ENCODE measurements at regions not wholly inside any gene's neighbourhood (a gene's known extent, or its start where the extent isn't known, plus 50 kb on each side); places are given as distances from the start of the nearest gene placed in this dataset.
A peak's percentile ranks its signal among the peaks of the same experiment; 100 is the strongest.

DNA sequence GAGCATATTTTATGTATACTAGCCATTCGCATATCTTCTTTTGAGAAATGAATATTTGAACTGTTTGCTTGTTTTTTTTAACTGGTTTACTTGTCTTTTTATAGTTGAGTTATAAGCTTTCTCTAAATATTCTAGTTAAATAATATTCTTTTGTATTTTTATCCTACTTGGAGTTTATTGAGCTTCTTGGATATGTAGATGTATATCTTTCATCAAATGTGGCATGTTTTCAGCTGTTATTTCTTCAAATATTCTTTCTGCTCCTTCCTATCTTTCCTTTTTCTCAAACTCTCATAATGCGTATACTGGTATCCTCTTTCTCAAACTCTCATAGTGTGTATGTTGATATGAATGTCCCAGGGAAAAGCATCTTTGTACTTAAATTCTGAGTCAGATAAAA is 100.3 kb upstream of the NCKAP5 start:
- no peak for ATAC-seq
- intact Hi-C loops (cut with DNase I), result no loop called here
- Histone ChIP-seq H3K4me1 (peaks cover 0 to 6% (median 0%) of the 10 kb centered on the region in 12 donors), H3K36me3 (no peaks in the 10 kb centered on the region), H3K4me3 (no peak overlapping the region), H3K27me3 (no peaks in the 10 kb centered on the region), H3K27ac (no peak overlapping the region), H3K9me3 (peaks cover 0 to 31% (median 16%) of the 10 kb centered on the region in 12 donors)
- WGBS, 4 donors, result 93 to 100% (median 96%) methylated on average over 2 of the region's 2 CpGs
- no peak for TF ChIP-seq POLR2A (IDR thresholded peaks at IDR 0.05)
- TF ChIP-seq, protein P1, sequence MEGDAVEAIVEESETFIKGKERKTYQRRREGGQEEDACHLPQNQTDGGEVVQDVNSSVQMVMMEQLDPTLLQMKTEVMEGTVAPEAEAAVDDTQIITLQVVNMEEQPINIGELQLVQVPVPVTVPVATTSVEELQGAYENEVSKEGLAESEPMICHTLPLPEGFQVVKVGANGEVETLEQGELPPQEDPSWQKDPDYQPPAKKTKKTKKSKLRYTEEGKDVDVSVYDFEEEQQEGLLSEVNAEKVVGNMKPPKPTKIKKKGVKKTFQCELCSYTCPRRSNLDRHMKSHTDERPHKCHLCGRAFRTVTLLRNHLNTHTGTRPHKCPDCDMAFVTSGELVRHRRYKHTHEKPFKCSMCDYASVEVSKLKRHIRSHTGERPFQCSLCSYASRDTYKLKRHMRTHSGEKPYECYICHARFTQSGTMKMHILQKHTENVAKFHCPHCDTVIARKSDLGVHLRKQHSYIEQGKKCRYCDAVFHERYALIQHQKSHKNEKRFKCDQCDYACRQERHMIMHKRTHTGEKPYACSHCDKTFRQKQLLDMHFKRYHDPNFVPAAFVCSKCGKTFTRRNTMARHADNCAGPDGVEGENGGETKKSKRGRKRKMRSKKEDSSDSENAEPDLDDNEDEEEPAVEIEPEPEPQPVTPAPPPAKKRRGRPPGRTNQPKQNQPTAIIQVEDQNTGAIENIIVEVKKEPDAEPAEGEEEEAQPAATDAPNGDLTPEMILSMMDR (IDR thresholded peaks at IDR 0.05), result no peak
- no peak for DNase-seq

DNA sequence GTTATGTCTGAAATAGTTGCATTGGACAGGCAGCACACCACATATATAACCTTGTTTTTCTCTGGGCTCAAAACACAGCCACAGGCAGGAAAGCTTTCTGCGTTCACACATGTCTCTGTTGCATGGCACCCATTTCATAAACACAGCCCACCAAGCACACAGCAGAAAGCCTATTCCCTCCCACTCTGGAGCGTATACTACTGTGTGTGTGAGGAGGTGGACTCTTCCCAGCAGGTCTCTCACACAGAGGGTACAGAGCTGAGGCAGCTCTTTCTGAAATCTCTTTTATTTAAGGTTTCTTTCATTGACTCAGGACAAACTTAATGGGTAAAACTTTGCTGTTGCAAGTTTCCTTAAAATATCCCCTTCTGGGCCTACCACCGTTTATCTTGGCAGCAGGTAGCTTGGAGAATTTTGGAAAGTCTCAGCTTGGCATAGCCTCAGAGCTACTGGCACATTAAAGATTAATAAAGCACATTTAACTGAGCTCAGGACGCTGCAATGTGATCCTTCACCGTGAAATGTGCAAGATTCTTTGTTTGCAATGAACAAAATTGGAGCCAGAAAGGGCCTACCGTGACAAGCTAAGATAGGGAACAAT is 105.1 kb upstream of the NCKAP5 start:
- intact Hi-C loops (cut with DNase I), result loop anchor here in 1 of 10 donors (10.0 kb wide), 1 partner anchor 109 kb away; the partner anchor contains the start of gene NCKAP5
- peak overlapping the region in 2 of 12 donors; percentile 42 to 50 for H3K4me3 ChIP-seq

DNA sequence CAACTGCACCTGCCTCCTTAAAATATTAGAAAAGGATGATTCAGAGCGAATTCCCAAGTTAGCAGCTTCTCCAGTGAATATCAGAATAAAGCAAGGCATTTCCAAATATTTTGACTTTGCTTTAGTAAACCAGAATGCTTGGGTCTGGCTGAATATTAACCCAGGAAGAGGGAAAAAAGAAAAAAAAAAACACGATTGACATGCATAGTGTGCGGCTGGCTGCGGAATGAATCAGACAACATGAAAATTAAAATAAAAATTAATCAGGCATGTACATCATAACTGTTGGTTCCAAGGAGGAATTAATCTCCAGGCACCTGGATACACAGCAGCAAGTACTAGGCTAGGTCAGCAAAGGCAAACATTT is 105.8 kb upstream of the NCKAP5 start:
- Histone ChIP-seq H3K36me3 (no peaks in the 10 kb centered on the region), H3K27me3 (no peaks in the 10 kb centered on the region), H3K27ac (peak overlapping the region in 10 of 12 donors; percentile 10 to 89 (median 78)), H3K4me1 (peaks cover 0 to 43% (median 20%) of the 10 kb centered on the region in 12 donors), H3K9me3 (peaks cover 0 to 12% (median 3%) of the 10 kb centered on the region in 12 donors), H3K4me3 (peak overlapping the region in 8 of 12 donors; percentile 11 to 54 (median 44))
- no peak for TF ChIP-seq POLR2A (IDR thresholded peaks at IDR 0.05)
- TF ChIP-seq, protein P1 (IDR thresholded peaks at IDR 0.05), result no peak
- DNase-seq, result no peak
- 67 to 80% (median 72%) methylated on average over 4 of the region's 4 CpGs for WGBS, 4 donors
- intact Hi-C loops (cut with DNase I), result loop anchor here in 1 of 10 donors (10.0 kb wide), 1 partner anchor 109 kb away; the partner anchor contains the start of gene NCKAP5
- ATAC-seq, result no peak

More for the DNA sequence above, 105.1 kb upstream of the NCKAP5 start:
- peak overlapping the region in 4 of 12 donors; percentile 5 to 89 (median 82) for H3K27ac ChIP-seq
- H3K4me1 ChIP-seq, result peaks cover 0 to 43% (median 20%) of the 10 kb centered on the region in 12 donors
- H3K36me3 ChIP-seq, result no peaks in the 10 kb centered on the region
- WGBS, 4 donors, result 46 to 59% (median 51%) methylated on average over 6 of the region's 6 CpGs
- ATAC-seq (peak in 1 of 4 donors; percentile 27), DNase-seq (no peak)
- no peaks in the 10 kb centered on the region for H3K27me3 ChIP-seq
- H3K9me3 ChIP-seq, result peaks cover 0 to 19% (median 9%) of the 10 kb centered on the region in 12 donors
- TF ChIP-seq, protein P1 (IDR thresholded peaks at IDR 0.05), result no peak
- no peak for TF ChIP-seq POLR2A (IDR thresholded peaks at IDR 0.05)
